Panc1 (cell line): ENCODE measurements at regions not wholly inside any gene's neighbourhood (a gene's known extent, or its start where the extent isn't known, plus 50 kb on each side); places are given as distances from the start of the nearest gene placed in this dataset.

Source experiments
- CTCF ChIP-seq: fragments of 450-650 bp; IDR thresholded peaks from 2 replicates; pipeline ENCODE4 v1.5.1; 2017; ENCODE audit warnings: mild to moderate bottlenecking
- POLR2AphosphoS5 ChIP-seq: IDR thresholded peaks from 2 replicates; pipeline ENCODE4 v1.6.1; 2012; ENCODE audit warnings: mild to moderate bottlenecking, low read depth, low read length, moderate library complexity

GRCh38 chr5:56581426-56581825, 233.9 kb upstream of the MAP3K1 start:
- TF ChIP-seq POLR2AphosphoS5 (no peak), CTCF (no peak)
